CD4-positive, alpha-beta T cell treated with Interleukin-17A for 1 hour (primary cell): ENCODE measurements at regions not wholly inside any gene's neighbourhood (a gene's known extent, or its start where the extent isn't known, plus 50 kb on each side); places are given as distances from the start of the nearest gene placed in this dataset.

Experiments
- DNase-seq: peaks from one replicate; pipeline ENCODE4 v3.0.0-alpha.2; 2020

DNA sequence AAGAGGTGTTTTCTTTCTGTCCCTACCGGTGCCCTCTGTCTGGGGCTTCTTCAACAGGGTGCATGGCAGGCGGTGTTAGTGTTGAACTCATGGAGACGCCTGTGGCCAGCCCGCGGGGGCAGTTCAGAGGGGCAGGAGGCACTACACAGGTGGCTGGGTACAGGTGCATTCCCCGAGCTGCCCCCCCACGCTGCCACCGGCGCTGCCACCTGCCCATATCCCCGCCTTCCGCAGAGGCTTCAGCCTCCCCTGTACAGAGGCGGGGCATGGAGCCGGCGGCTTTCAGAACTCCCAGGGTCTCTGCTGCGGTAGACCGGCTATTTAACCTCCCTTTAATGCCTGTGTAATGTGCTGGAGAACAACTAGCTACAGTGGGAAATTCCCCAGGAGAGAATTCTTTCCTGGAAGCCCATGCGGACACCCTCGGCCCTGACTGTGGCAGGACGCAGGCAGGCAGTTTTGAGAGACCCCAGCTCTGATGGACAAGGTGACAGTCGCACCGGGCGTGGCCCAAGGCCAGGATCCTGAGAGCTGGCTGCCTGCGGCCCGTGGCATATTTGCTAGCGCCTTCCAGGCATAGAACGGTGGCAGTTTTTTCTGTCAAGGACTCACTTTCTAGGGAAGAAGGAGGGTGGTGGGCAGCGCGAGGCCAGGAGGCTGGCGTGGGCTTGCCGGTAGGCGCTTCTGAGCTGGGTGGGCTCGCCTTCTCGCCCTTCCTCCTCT, 53.7 kb upstream of the ZNF32 start:
- DNase-seq: no peak

DNA sequence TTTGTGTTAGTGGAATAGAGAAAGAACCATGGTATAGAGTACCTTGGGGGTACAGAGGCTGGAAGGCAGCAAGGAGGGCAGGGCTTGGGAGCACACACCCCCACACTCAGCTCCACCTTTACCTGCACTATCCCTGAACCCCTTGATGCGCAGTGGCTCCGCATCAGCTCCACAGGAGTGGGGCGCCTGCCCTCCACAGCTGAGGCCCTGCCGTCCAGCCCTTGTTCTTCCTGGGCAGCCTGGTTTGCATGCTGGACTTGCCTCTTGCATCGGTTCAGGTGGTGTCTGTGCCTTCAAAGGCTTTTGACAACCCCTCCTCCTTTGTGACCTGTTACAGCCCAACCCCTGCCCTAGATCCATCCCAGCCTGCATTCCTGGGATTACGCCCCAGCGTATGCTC, 52.6 kb upstream of the ZNF32 start:
- no peak for DNase-seq

DNA sequence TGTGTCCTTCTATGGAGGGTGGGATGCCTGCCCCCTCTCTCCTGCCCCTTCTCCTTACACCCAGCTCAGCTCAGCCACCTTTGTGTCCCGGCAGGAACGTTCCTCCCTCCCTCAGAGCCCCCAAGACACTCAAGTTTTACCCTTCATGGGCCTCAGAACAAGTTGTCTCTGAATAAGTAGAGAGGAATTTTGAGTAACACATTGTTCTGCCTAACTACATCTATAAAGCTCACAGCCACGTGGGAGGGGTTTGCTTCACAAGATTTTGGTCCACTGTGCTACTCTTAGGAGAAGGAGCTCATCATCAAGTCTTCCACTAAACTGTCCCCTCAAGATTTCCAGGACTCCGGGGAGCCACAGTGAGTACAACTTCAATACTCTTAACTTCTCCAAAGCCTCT, 51.6 kb upstream of the ZNF32 start:
- no peak for DNase-seq

DNA sequence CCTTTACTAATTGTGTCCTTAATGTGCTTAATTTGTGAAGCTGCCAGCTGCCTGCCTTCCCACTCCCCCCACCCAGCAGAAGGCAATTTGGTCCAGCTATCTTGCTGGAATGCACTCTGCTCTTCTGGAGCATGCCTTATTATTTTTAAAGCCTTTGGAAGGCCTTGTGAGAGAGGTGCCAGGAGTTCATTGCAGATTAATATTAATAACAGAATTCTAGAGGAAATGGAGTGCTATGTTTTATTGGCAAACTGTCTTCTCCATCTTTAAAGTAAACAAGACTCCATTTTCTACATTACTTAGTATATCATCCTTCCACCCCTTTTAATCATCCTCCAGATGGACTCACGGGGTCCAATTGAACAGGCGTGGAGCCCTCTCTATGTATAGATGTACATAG, 50.8 kb upstream of the ZNF32 start:
- no peak for DNase-seq
